Endothelial cell of umbilical vein (primary cell): ENCODE measurements at regions not wholly inside any gene's neighbourhood (a gene's known extent, or its start where the extent isn't known, plus 50 kb on each side); places are given as distances from the start of the nearest gene placed in this dataset.

ENCODE experiments used
- BruUV-seq: library from RNA; stranded (reverse); fragments of 400-500 nt; replicated peaks from 2 replicates; lab custom pipeline; 2021; lab: Mats Ljungman, UMichigan
- CTCF ChIA-PET: fragments of 300-600, 350-600 bp; sonication (Branson Sonifier 250); formaldehyde crosslinking; loops from one replicate; lab custom pipeline; 2021; ENCODE audit warnings: antibody characterized with exemption, inconsistent platforms; lab: Charles Lee
- POLR2A ChIA-PET: fragments of 300-600, 350-600 bp; sonication (Branson Sonifier 250); formaldehyde crosslinking; loops from one replicate; lab custom pipeline; 2021; ENCODE audit warnings: antibody characterized with exemption, inconsistent platforms; lab: Charles Lee
- DNase-seq: peaks from one replicate; pipeline ENCODE4 v3.0.0-alpha.2; 2011; ENCODE audit warnings: low read depth, low spot score
- FAIRE-seq: peaks from 2 replicates; lab custom pipeline; 2011; peaks lifted over from hg19 to GRCh38; lab: Jason Lieb, UNC
- H2AFZ ChIP-seq: 2 replicates; pipeline ENCODE4 v1.6.0; 2012; ENCODE audit warnings: low read depth, low read length, control low read depth, inconsistent platforms
- H3K27ac ChIP-seq: 2 replicates; pipeline ENCODE4 v1.5.1; 2011; ENCODE audit warnings: low read depth, mild to moderate bottlenecking, control low read depth, low read length, moderate library complexity; ENCODE audit not compliant: insufficient read depth
- H3K27me3 ChIP-seq, 2 experiments: 2 replicates each; pipeline versions ENCODE4 v1.6.0 to v1.6.1; 2011; ENCODE audit warnings: low read length in 2 of 2, mixed read lengths in 1 of 2; ENCODE audit not compliant: control insufficient read depth in 2 of 2, insufficient read depth in 2 of 2
- H3K36me3 ChIP-seq, 2 experiments: 2 replicates in 1 of 2; 3 replicates in 1 of 2; pipeline ENCODE4 v1.5.1; 2011; ENCODE audit warnings: low read length in 2 of 2, mild to moderate bottlenecking in 1 of 2, moderate library complexity in 1 of 2; ENCODE audit not compliant: control insufficient read depth in 2 of 2, insufficient read depth in 2 of 2; ENCODE audit errors: extremely low read depth in 1 of 2
- H3K4me1 ChIP-seq: 3 replicates; pipeline ENCODE4 v1.5.1; 2011; ENCODE audit warnings: mild to moderate bottlenecking, low read length; ENCODE audit not compliant: control insufficient read depth, insufficient read depth; ENCODE audit errors: extremely low read depth
- H3K4me2 ChIP-seq: 2 replicates; pipeline ENCODE4 v1.6.1; 2011; ENCODE audit warnings: low read length, control low read depth, mixed read lengths; ENCODE audit not compliant: insufficient read depth
- H3K4me3 ChIP-seq, 3 experiments: fragments of 200-600 bp in 1 of 3; sonication (generic), shearing (Covaris generic) in 1 of 3; replicated peaks in 1 of 3; 2 replicates each; pipeline ENCODE4 v1.5.1; 2011 to 2016; ENCODE audit warnings: control low read depth in 3 of 3, low read length in 3 of 3, mild to moderate bottlenecking in 2 of 3, inconsistent platforms in 1 of 3, low read depth in 1 of 3, moderate library complexity in 1 of 3; ENCODE audit not compliant: insufficient read depth in 1 of 3
- H3K79me2 ChIP-seq: 2 replicates; pipeline ENCODE4 v1.6.0; 2012; ENCODE audit warnings: low read length, inconsistent platforms; ENCODE audit not compliant: control insufficient read depth, insufficient read depth
- H3K9ac ChIP-seq: replicated peaks from 2 replicates; pipeline ENCODE3; 2011; ENCODE audit warnings: low read length, control low read depth; ENCODE audit not compliant: insufficient read depth; ENCODE audit errors: extremely low read depth
- H3K9me1 ChIP-seq: replicated peaks from 3 replicates; pipeline ENCODE4 v1.6.0; 2011; ENCODE audit warnings: mild to moderate bottlenecking, low read length; ENCODE audit not compliant: control insufficient read depth, insufficient read depth; ENCODE audit errors: extremely low read depth
- H3K9me3 ChIP-seq: replicated peaks from 2 replicates; pipeline ENCODE4 v1.5.1; 2012; ENCODE audit warnings: low read length, inconsistent platforms; ENCODE audit not compliant: control insufficient read depth, insufficient read depth
- H4K20me1 ChIP-seq: replicated peaks from 2 replicates; pipeline ENCODE3; 2011; ENCODE audit warnings: mild to moderate bottlenecking, low read length; ENCODE audit not compliant: control insufficient read depth, insufficient read depth; ENCODE audit errors: extremely low read depth
- EZH2 ChIP-seq: IDR thresholded peaks from 2 replicates; pipeline ENCODE4 v1.6.1; 2012; ENCODE audit warnings: borderline replicate concordance, low read depth, mild to moderate bottlenecking, moderate library complexity, low read length, inconsistent platforms; ENCODE audit not compliant: severe bottlenecking
- FOS ChIP-seq: IDR thresholded peaks from 2 replicates; pipeline ENCODE4 v1.6.1; 2011; ENCODE audit warnings: mild to moderate bottlenecking, low read length, moderate library complexity, borderline replicate concordance; ENCODE audit not compliant: insufficient read depth
- GATA2 ChIP-seq: IDR thresholded peaks from 2 replicates; pipeline ENCODE4 v1.7.0; 2011; ENCODE audit warnings: low read depth, mild to moderate bottlenecking, moderate library complexity, mixed read lengths, low read length; ENCODE audit not compliant: insufficient read length, insufficient read depth
- JUN ChIP-seq: IDR thresholded peaks from 2 replicates; pipeline ENCODE4 v1.6.1; 2011; ENCODE audit warnings: borderline replicate concordance, low read depth; ENCODE audit not compliant: insufficient read length, insufficient read depth
- MYC ChIP-seq: IDR thresholded peaks from one replicate; pipeline ENCODE4 v1.6.1; 2011; ENCODE audit warnings: mild to moderate bottlenecking, low read depth, low read length
- POLR2A ChIP-seq: IDR thresholded peaks from 2 replicates; pipeline ENCODE4 v1.6.1; 2012; ENCODE audit warnings: low read depth, mild to moderate bottlenecking, control low read depth, low read length
- POLR2AphosphoS5 ChIP-seq: IDR thresholded peaks from 2 replicates; pipeline ENCODE4 v1.6.1; 2012; ENCODE audit warnings: low read depth, mild to moderate bottlenecking, control low read depth, low read length, moderate library complexity; ENCODE audit not compliant: insufficient read depth
- dilution Hi-C: fragments of 300-500 bp; cut with MboI; formaldehyde crosslinking; loops from one replicate; pipeline ENCODE4 v1.15.0; 2019; ENCODE audit warnings: low sequenced_read_pairs; ENCODE audit not compliant: extremely low pct_ligation_motif_present
- intact Hi-C: fragments of 100-400 bp; cut with micrococcal nuclease; formaldehyde crosslinking; loops from one replicate; pipeline ENCODE4 v1.10.0; 2022
- TF ChIP-seq, protein P1 (sequence below): IDR thresholded peaks from 2 replicates; pipeline ENCODE4 v1.6.1; 2011; ENCODE audit not compliant: insufficient read depth, insufficient read length
- TF ChIP-seq, protein P2 (sequence below), 2 donors: IDR thresholded peaks; 1 replicate in 1 of 2; 2 replicates in 1 of 2; pipeline ENCODE4 v1.5.1; 2011; ENCODE audit warnings: low read length in 2 of 2, mild to moderate bottlenecking in 2 of 2, moderate library complexity in 2 of 2, control low read depth in 1 of 2, inconsistent platforms in 1 of 2, low read depth in 1 of 2; ENCODE audit not compliant: insufficient read depth in 1 of 2; ENCODE audit errors: extremely low read depth in 1 of 2

DNA sequence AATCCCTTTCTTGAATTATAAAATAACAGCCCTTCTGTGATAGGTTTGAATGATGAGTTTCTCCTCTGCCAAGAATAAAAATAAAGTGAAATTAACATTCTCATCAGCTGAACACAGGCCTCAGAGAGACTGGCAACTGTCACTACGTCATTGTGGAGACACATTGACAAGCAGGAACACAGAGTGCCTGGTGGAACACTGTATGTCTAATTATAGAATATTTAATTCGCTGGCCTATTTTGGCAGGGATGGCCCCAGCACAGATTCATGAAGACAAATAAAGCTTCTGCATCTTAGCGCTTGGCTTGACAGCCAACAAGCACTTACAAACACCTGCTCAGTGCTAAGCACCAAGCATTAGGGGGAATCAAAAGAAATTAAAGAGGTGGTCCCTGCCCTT, 52.0 kb upstream of the SMYD2 start:
- no peaks in the 10 kb centered on the region for H3K9me1 ChIP-seq
- no peak overlapping the region for H3K27ac ChIP-seq
- no peaks in the 10 kb centered on the region for H3K9me3 ChIP-seq
- TF ChIP-seq, protein P1, sequence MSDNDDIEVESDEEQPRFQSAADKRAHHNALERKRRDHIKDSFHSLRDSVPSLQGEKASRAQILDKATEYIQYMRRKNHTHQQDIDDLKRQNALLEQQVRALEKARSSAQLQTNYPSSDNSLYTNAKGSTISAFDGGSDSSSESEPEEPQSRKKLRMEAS: no peak
- no peak for TF ChIP-seq POLR2A
- no peak for TF ChIP-seq MYC
- no peak for TF ChIP-seq GATA2
- no peak for TF ChIP-seq POLR2AphosphoS5
- POLR2A ChIA-PET: no interaction called here
- no peaks in the 10 kb centered on the region for H4K20me1 ChIP-seq
- peaks cover 7% of the 10 kb centered on the region for H3K4me1 ChIP-seq
- peaks cover 0 to 4% of the 10 kb centered on the region in 2 experiments for H3K27me3 ChIP-seq
- no TSS peak for BruUV-seq
- no peak overlapping the region for H3K4me3 ChIP-seq
- CTCF ChIA-PET: interaction anchor here (0.6 to 1.0 kb wide), 2 partner anchors 14 to 106 kb away, joined by 3 read pairs; no protein-coding TSS in a partner anchor
- no peak overlapping the region for H2AFZ ChIP-seq
- H3K4me2 ChIP-seq: no peak overlapping the region
- no peak for FAIRE-seq
- H3K79me2 ChIP-seq: no peaks in the 10 kb centered on the region
- no peaks in the 10 kb centered on the region for H3K36me3 ChIP-seq
- intact Hi-C loops: loop anchor here (5.0 kb wide), 1 partner anchor 1298 kb away; no protein-coding TSS in a partner anchor
- dilution Hi-C loops: no loop called here
- DNase-seq: no peak
- H3K9ac ChIP-seq: no peak overlapping the region

DNA sequence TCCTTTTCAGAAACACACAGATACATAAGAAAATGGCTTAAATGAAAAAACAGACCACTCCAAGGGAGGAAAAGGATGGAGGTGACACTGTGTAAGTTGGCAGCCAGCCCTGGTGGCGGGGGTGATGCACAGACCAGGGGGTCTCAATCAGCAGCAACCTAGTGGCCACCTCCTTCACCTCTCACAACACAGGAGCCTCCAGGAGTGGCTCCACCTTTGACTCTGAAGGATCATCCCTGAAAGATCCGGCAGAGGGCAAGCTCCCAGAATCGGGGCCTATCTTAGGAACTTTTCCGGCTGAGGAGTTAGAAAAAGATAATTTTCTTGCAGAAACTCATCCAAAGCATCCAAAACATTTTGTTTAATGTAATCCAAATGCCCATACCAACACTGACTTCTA, 51.2 kb upstream of the SMYD2 start:
- no peak for TF ChIP-seq GATA2
- TF ChIP-seq FOS: no peak
- no peak for TF ChIP-seq POLR2A
- TF ChIP-seq POLR2AphosphoS5: no peak
- no peak for TF ChIP-seq EZH2
- TF ChIP-seq, protein P2, sequence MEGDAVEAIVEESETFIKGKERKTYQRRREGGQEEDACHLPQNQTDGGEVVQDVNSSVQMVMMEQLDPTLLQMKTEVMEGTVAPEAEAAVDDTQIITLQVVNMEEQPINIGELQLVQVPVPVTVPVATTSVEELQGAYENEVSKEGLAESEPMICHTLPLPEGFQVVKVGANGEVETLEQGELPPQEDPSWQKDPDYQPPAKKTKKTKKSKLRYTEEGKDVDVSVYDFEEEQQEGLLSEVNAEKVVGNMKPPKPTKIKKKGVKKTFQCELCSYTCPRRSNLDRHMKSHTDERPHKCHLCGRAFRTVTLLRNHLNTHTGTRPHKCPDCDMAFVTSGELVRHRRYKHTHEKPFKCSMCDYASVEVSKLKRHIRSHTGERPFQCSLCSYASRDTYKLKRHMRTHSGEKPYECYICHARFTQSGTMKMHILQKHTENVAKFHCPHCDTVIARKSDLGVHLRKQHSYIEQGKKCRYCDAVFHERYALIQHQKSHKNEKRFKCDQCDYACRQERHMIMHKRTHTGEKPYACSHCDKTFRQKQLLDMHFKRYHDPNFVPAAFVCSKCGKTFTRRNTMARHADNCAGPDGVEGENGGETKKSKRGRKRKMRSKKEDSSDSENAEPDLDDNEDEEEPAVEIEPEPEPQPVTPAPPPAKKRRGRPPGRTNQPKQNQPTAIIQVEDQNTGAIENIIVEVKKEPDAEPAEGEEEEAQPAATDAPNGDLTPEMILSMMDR (IDR thresholded peaks at IDR 0.05; ENCODE audit: extremely low read depth in 1 of 2, insufficient read depth in 1 of 2, low read depth in 1 of 2, low read length in 2 of 2): no peak
- TF ChIP-seq, protein P1: no peak
- no peak for TF ChIP-seq JUN
- TF ChIP-seq MYC: no peak
- Histone ChIP-seq H4K20me1 (no peaks in the 10 kb centered on the region), H3K4me2 (no peak overlapping the region), H3K27me3 (peaks cover 0 to 4% of the 10 kb centered on the region in 2 experiments), H3K36me3 (no peaks in the 10 kb centered on the region), H3K9me3 (no peaks in the 10 kb centered on the region), H3K4me3 (no peak overlapping the region), H3K9me1 (no peaks in the 10 kb centered on the region), H3K4me1 (peaks cover 3% of the 10 kb centered on the region), H3K79me2 (no peaks in the 10 kb centered on the region), H3K27ac (no peak overlapping the region), H3K9ac (no peak overlapping the region), H2AFZ (no peak overlapping the region)
- DNase-seq (no peak), FAIRE-seq (no peak)
- BruUV-seq: no TSS peak
- dilution Hi-C loops (no loop called here), intact Hi-C loops (loop anchor here (5.0 kb wide), 1 partner anchor 1298 kb away; no protein-coding TSS in a partner anchor)
- ChIA-PET CTCF (interaction anchor here (1.0 to 2.4 kb wide), 3 partner anchors 9 to 15 kb away, joined by 3 to 7 read pairs (median 4); no protein-coding TSS in a partner anchor), POLR2A (no interaction called here)
